AG04449 (cell line): ENCODE measurements at regions not wholly inside any gene's neighbourhood (a gene's known extent, or its start where the extent isn't known, plus 50 kb on each side); places are given as distances from the start of the nearest gene placed in this dataset.
A peak's percentile ranks its signal among the peaks of the same experiment; 100 is the strongest.

Source experiments
- CTCF ChIA-PET: fragments of 350-600 bp; formaldehyde crosslinking; extraction: SDS; loops from one replicate; lab custom pipeline; 2021; ENCODE audit warnings: antibody characterized with exemption; lab: Yijun Ruan, JAX
- POLR2A ChIA-PET: fragments of 400-600, 350-600 bp; formaldehyde crosslinking; extraction: SDS; loops from one replicate; lab custom pipeline; 2020; ENCODE audit warnings: antibody characterized with exemption, inconsistent platforms; lab: Yijun Ruan, JAX
- DNase-seq: peaks from one replicate; pipeline ENCODE4 v3.0.0-alpha.2; 2010; ENCODE audit warnings: low read depth, low spot score
- H3K4me3 ChIP-seq: 2 replicates; pipeline ENCODE4 v1.5.1; 2011; ENCODE audit warnings: low read depth, mild to moderate bottlenecking, control low read depth, low read length
- CTCF ChIP-seq: IDR thresholded peaks from one replicate; pipeline ENCODE4 v1.5.1; 2011; ENCODE audit warnings: mild to moderate bottlenecking, moderate library complexity, low read length, control low read depth, inconsistent platforms; ENCODE audit not compliant: insufficient read depth; ENCODE audit errors: missing control alignments

DNA sequence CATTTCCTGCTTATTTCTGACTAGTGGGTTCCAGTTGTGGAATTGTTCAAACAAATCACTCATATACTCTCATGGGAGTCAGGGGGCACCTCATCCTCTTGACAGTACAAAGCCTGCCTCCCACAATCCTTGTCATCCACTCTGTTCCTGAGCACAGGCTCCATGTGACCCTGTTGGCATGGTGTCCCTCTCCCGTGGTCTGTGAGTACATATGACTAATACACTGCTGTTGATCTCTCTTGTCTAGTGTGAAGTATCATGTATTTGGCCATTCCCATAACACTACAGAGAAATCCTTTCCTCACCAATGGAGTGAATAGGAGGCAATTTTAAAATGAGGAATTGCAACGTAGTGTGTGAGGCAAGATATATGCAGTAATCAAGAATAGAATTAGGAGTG, 185.3 kb downstream of the OGFRL1 start:
- H3K4me3 ChIP-seq = no peak overlapping the region
- ChIA-PET POLR2A (no interaction called here), CTCF (no interaction called here)
- peak; percentile 63 for DNase-seq
- TF ChIP-seq CTCF = no peak

- H3K4me3 ChIP-seq = no peak overlapping the region
- no peak for DNase-seq
- TF ChIP-seq CTCF = no peak
- CTCF ChIA-PET = no interaction called here
- POLR2A ChIA-PET = no interaction called here
Observed at GRCh38 chr6:71474942-71475341, 186.3 kb downstream of the OGFRL1 start.

GRCh38 chr6:71476371-71476770, 187.8 kb downstream of the OGFRL1 start:
- TF ChIP-seq CTCF = no peak
- no peak for DNase-seq
- CTCF ChIA-PET = interaction anchor here (1.4 kb wide), 1 partner anchor 11 kb away, joined by 3 read pairs; no protein-coding TSS in a partner anchor
- H3K4me3 ChIP-seq = no peak overlapping the region
- POLR2A ChIA-PET = no interaction called here

DNA sequence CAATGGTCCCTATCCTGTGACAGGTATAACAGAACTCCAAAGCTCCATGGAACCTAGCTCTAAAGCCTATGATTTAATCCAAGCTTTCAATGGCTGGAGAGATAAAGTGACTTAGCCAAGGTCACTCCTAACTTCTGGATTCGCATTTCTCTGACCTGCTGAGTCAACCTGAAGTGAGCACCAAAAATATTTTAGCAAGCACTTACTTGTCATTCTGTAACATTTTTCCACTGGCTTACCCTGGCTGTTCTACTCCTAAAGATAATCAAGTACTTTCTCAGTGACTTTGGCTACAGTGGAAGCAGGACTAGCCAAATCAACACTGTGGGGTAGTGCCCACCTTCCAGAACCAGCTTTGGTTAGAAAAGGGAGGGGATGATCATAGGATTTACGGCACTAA, 188.3 kb downstream of the OGFRL1 start:
- ChIA-PET POLR2A (interaction anchor here (1.1 kb wide), 1 partner anchor 9 kb away, joined by 3 read pairs; no protein-coding TSS in a partner anchor), CTCF (interaction anchor here (1.4 to 1.6 kb wide), 2 partner anchors 8 to 11 kb away, joined by 3 to 6 read pairs; no protein-coding TSS in a partner anchor)
- H3K4me3 ChIP-seq = no peak overlapping the region
- no peak for DNase-seq
- no peak for TF ChIP-seq CTCF

GRCh38 chr6:71478834-71479541, 190.4 kb downstream of the OGFRL1 start:
- ChIA-PET POLR2A (interaction anchor here (1.5 kb wide), 1 partner anchor 10 kb away, joined by 9 read pairs; no protein-coding TSS in a partner anchor), CTCF (interaction anchor here (1.6 kb wide), 1 partner anchor 10 kb away, joined by 6 read pairs; no protein-coding TSS in a partner anchor)
- peak; percentile 84 for DNase-seq
- H3K4me3 ChIP-seq = no peak overlapping the region
- no peak for TF ChIP-seq CTCF

- no peak overlapping the region for H3K4me3 ChIP-seq
- no peak for TF ChIP-seq CTCF
- DNase-seq = no peak
- POLR2A ChIA-PET = no interaction called here
- CTCF ChIA-PET = interaction anchor here (1.1 kb wide), 1 partner anchor 15 kb away, joined by 3 read pairs; no protein-coding TSS in a partner anchor
Observed at GRCh38 chr6:71480577-71480976, 192.0 kb downstream of the OGFRL1 start.
